Dendritic cell treated with granulocyte-macrophage colony-stimulating factor and Interleukin-4, amounts not matched to agents 40 ng/mL and 50 ng/mL, for 4 days (primary cell): ENCODE measurements at regions not wholly inside any gene's neighbourhood (a gene's known extent, or its start where the extent isn't known, plus 50 kb on each side); places are given as distances from the start of the nearest gene placed in this dataset.

Experiments
- H3K27ac Mint-ChIP-seq: one replicate; pipeline ENCODE4 v1.8.0; 2022; ENCODE audit warnings: mild to moderate bottlenecking, mixed read lengths
- H3K27me3 Mint-ChIP-seq: one replicate; pipeline ENCODE4 v1.8.0; 2022; ENCODE audit warnings: mild to moderate bottlenecking, mixed read lengths
- H3K36me3 Mint-ChIP-seq: one replicate; pipeline ENCODE4 v1.8.0; 2022; ENCODE audit warnings: low read depth, mixed read lengths
- H3K4me1 Mint-ChIP-seq: one replicate; pipeline ENCODE4 v1.8.0; 2022; ENCODE audit warnings: low read depth, mixed read lengths
- H3K4me3 Mint-ChIP-seq: one replicate; pipeline ENCODE4 v1.8.0; 2022; ENCODE audit warnings: mild to moderate bottlenecking, moderate library complexity, mixed read lengths
- H3K9me3 Mint-ChIP-seq: one replicate; pipeline ENCODE4 v1.8.0; 2022; ENCODE audit warnings: mixed read lengths
- intact Hi-C: fragments of 100-400 bp; cut with micrococcal nuclease; formaldehyde crosslinking; loops from one replicate; pipeline ENCODE4 v1.15.0; 2022

- Mint-ChIP-seq H3K4me1 (peaks cover 15% of the 10 kb centered on the region), H3K4me3 (no peak overlapping the region), H3K27ac (no peak overlapping the region), H3K9me3 (peaks cover 6% of the 10 kb centered on the region), H3K36me3 (no peaks in the 10 kb centered on the region), H3K27me3 (peaks cover 64% of the 10 kb centered on the region)
- intact Hi-C loops: no loop called here
These were observed 68.7 kb upstream of the RNU6ATAC start for GRCh38 chr9:134233022-134233421.

- intact Hi-C loops: no loop called here
- Mint-ChIP-seq H3K27me3 (peaks cover 60% of the 10 kb centered on the region), H3K9me3 (peaks cover 6% of the 10 kb centered on the region), H3K27ac (no peak overlapping the region), H3K36me3 (no peaks in the 10 kb centered on the region), H3K4me3 (no peak overlapping the region), H3K4me1 (peaks cover 10% of the 10 kb centered on the region)
These were observed 69.8 kb upstream of the RNU6ATAC start for GRCh38 chr9:134234001-134234660.

GRCh38 chr9:134234687-134235359, 70.5 kb upstream of the RNU6ATAC start:
- no peaks in the 10 kb centered on the region for H3K36me3 Mint-ChIP-seq
- H3K27me3 Mint-ChIP-seq: peaks cover 61% of the 10 kb centered on the region
- peaks cover 11% of the 10 kb centered on the region for H3K4me1 Mint-ChIP-seq
- intact Hi-C loops: no loop called here
- no peak overlapping the region for H3K27ac Mint-ChIP-seq
- peaks cover 6% of the 10 kb centered on the region for H3K9me3 Mint-ChIP-seq
- no peak overlapping the region for H3K4me3 Mint-ChIP-seq

- Mint-ChIP-seq H3K4me3 (no peak overlapping the region), H3K27ac (no peak overlapping the region), H3K27me3 (peaks cover 62% of the 10 kb centered on the region), H3K36me3 (no peaks in the 10 kb centered on the region), H3K4me1 (peaks cover 16% of the 10 kb centered on the region), H3K9me3 (peaks cover 6% of the 10 kb centered on the region)
- intact Hi-C loops: no loop called here
These were observed 71.0 kb upstream of the RNU6ATAC start for GRCh38 chr9:134235366-134235765.

GRCh38 chr9:134236001-134236421, 71.6 kb upstream of the RNU6ATAC start:
- H3K9me3 Mint-ChIP-seq: peaks cover 6% of the 10 kb centered on the region
- intact Hi-C loops: no loop called here
- H3K27ac Mint-ChIP-seq: no peak overlapping the region
- no peaks in the 10 kb centered on the region for H3K36me3 Mint-ChIP-seq
- no peak overlapping the region for H3K4me3 Mint-ChIP-seq
- H3K27me3 Mint-ChIP-seq: peaks cover 65% of the 10 kb centered on the region
- H3K4me1 Mint-ChIP-seq: peaks cover 21% of the 10 kb centered on the region

GRCh38 chr9:134236935-134237629, 72.7 kb upstream of the RNU6ATAC start:
- H3K27me3 Mint-ChIP-seq: peaks cover 64% of the 10 kb centered on the region

GRCh38 chr9:134237630-134238265, 73.4 kb upstream of the RNU6ATAC start:
- Mint-ChIP-seq H3K4me3 (no peak overlapping the region), H3K9me3 (no peaks in the 10 kb centered on the region), H3K27me3 (peaks cover 64% of the 10 kb centered on the region), H3K4me1 (peaks cover 26% of the 10 kb centered on the region), H3K36me3 (no peaks in the 10 kb centered on the region), H3K27ac (no peak overlapping the region)
- intact Hi-C loops: no loop called here

More at GRCh38 chr9:134236935-134237629, 72.7 kb upstream of the RNU6ATAC start:
- Mint-ChIP-seq H3K4me1 (peaks cover 21% of the 10 kb centered on the region), H3K4me3 (no peak overlapping the region), H3K9me3 (peaks cover 6% of the 10 kb centered on the region), H3K27ac (no peak overlapping the region), H3K36me3 (no peaks in the 10 kb centered on the region)
- intact Hi-C loops: no loop called here

- Mint-ChIP-seq H3K4me1 (peaks cover 30% of the 10 kb centered on the region), H3K27me3 (peaks cover 59% of the 10 kb centered on the region), H3K9me3 (no peaks in the 10 kb centered on the region), H3K27ac (no peak overlapping the region), H3K36me3 (no peaks in the 10 kb centered on the region), H3K4me3 (no peak overlapping the region)
- intact Hi-C loops: no loop called here
These were observed 75.0 kb upstream of the RNU6ATAC start for GRCh38 chr9:134239130-134239903.

- peaks cover 37% of the 10 kb centered on the region for H3K4me1 Mint-ChIP-seq
- no peak overlapping the region for H3K4me3 Mint-ChIP-seq
- peaks cover 58% of the 10 kb centered on the region for H3K27me3 Mint-ChIP-seq
- no peak overlapping the region for H3K27ac Mint-ChIP-seq
- intact Hi-C loops: no loop called here
- no peaks in the 10 kb centered on the region for H3K36me3 Mint-ChIP-seq
- no peaks in the 10 kb centered on the region for H3K9me3 Mint-ChIP-seq
These were observed 75.6 kb upstream of the RNU6ATAC start for GRCh38 chr9:134239939-134240338.

GRCh38 chr9:134240361-134240760, 76.0 kb upstream of the RNU6ATAC start:
- H3K27me3 Mint-ChIP-seq: peaks cover 58% of the 10 kb centered on the region
- H3K36me3 Mint-ChIP-seq: no peaks in the 10 kb centered on the region
- no peak overlapping the region for H3K27ac Mint-ChIP-seq
- intact Hi-C loops: no loop called here
- H3K4me3 Mint-ChIP-seq: no peak overlapping the region
- no peaks in the 10 kb centered on the region for H3K9me3 Mint-ChIP-seq
- H3K4me1 Mint-ChIP-seq: peaks cover 40% of the 10 kb centered on the region

GRCh38 chr9:134242706-134243105, 78.3 kb upstream of the RNU6ATAC start:
- no peaks in the 10 kb centered on the region for H3K9me3 Mint-ChIP-seq
- no peak overlapping the region for H3K4me3 Mint-ChIP-seq
- no peaks in the 10 kb centered on the region for H3K36me3 Mint-ChIP-seq
- peaks cover 40% of the 10 kb centered on the region for H3K4me1 Mint-ChIP-seq
- intact Hi-C loops: no loop called here
- H3K27me3 Mint-ChIP-seq: peaks cover 56% of the 10 kb centered on the region
- H3K27ac Mint-ChIP-seq: peak overlapping the region; percentile 66

- Mint-ChIP-seq H3K27me3 (peaks cover 49% of the 10 kb centered on the region), H3K4me3 (no peak overlapping the region), H3K36me3 (no peaks in the 10 kb centered on the region), H3K4me1 (peaks cover 46% of the 10 kb centered on the region), H3K27ac (peak overlapping the region; percentile 28), H3K9me3 (peaks cover 9% of the 10 kb centered on the region)
- intact Hi-C loops: no loop called here
These were observed 79.6 kb upstream of the RNU6ATAC start for GRCh38 chr9:134243778-134244467.

- H3K27ac Mint-ChIP-seq: peak overlapping the region; percentile 28
- intact Hi-C loops: no loop called here
- peaks cover 42% of the 10 kb centered on the region for H3K4me1 Mint-ChIP-seq
- H3K36me3 Mint-ChIP-seq: no peaks in the 10 kb centered on the region
- H3K9me3 Mint-ChIP-seq: peaks cover 9% of the 10 kb centered on the region
- peaks cover 41% of the 10 kb centered on the region for H3K27me3 Mint-ChIP-seq
- H3K4me3 Mint-ChIP-seq: no peak overlapping the region
These were observed 80.8 kb upstream of the RNU6ATAC start for GRCh38 chr9:134245179-134245578.
